ENCODE measurements at regions not wholly inside any gene's neighbourhood (a gene's known extent, or its start where the extent isn't known, plus 50 kb on each side); places are given as distances from the start of the nearest gene placed in this dataset.

DNA sequence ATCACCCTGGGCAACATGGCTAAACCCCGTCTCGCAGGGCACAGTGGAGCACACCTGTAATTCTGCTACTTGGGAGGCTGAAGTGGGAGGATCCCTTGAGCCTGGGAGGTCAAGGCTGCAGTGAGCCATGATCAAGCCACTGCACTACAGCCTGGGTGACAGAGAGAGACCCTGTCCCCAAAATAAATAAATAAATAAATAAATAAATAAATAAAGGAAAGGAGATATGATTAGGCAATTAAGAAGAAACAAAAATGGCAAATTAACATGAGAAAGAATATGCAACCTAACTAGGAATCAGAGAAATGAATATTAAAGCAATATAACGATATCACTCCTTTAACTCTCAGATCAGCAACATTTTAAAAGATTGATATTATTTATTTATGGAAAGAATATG is 92.3 kb downstream of the C1D start:
- no peak overlapping the region for H3K27ac ChIP-seq (ENCODE audit: low read depth, low read length)
- H3K9me3 ChIP-seq (ENCODE audit: control insufficient read depth, insufficient read depth, low read length), result no peaks in the 10 kb centered on the region
- H3K4me3 ChIP-seq (ENCODE audit: low read depth, low read length), result no peak overlapping the region
- no peaks in the 10 kb centered on the region for H3K4me1 ChIP-seq (ENCODE audit: control insufficient read depth, insufficient read depth, low read length)
- no peaks in the 10 kb centered on the region for H3K36me3 ChIP-seq (ENCODE audit: control insufficient read depth, insufficient read depth, low read length)
- no peak overlapping the region for H3K9ac ChIP-seq (ENCODE audit: low read depth, low read length)
- no peaks in the 10 kb centered on the region for H3K27me3 ChIP-seq (ENCODE audit: control insufficient read depth, insufficient read depth, low read length)

DNA sequence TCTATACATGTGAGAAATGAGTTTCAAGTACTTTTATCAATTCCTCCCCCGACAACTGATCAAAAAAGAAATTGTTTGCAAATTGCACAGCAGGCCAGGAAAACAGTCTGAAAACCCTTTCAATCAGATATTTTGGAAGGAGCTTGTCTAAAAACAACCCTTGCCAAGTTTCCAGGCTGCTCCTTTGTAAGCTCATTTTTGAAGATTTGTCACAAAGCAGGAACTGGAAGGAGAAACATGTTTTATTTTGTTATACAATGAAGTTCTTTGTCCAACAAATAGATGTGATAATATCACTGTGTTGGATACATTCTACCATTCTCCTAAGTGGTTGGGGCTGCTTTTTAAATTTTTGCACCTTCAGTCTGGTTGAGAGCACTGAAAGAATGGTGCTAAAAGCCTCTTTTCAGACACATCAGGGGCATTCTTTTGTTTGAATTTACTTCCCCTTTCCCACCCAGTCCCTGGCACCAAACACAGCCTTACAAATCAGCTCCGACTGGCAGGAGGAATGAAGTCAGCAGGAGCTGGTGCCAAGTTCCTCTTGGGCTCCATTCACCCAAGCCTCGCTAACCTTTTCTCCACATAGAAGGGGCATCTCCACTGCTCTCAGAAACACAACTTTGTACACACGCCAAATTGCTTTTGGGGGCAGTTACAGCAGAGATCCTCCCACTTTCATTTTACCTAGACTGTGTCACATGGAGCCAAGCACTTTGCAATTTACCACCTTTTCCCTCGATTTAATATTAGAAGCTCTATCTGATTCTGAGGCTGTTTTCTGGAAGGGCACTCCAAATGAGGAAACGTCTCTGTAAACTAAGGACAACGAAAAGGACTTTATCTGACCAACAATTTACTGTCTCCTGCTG is 88.0 kb downstream of the C1D start:
- Histone ChIP-seq H3K36me3 (ENCODE audit: control insufficient read depth, insufficient read depth, low read length) (no peaks in the 10 kb centered on the region), H3K9me3 (ENCODE audit: control insufficient read depth, insufficient read depth, low read length) (no peaks in the 10 kb centered on the region), H3K9ac (ENCODE audit: low read depth, low read length) (no peak overlapping the region), H3K27me3 (ENCODE audit: control insufficient read depth, insufficient read depth, low read length) (no peaks in the 10 kb centered on the region), H3K27ac (ENCODE audit: low read depth, low read length) (no peak overlapping the region), H3K4me3 (ENCODE audit: low read depth, low read length) (no peak overlapping the region), H3K4me1 (ENCODE audit: control insufficient read depth, insufficient read depth, low read length) (no peaks in the 10 kb centered on the region)

DNA sequence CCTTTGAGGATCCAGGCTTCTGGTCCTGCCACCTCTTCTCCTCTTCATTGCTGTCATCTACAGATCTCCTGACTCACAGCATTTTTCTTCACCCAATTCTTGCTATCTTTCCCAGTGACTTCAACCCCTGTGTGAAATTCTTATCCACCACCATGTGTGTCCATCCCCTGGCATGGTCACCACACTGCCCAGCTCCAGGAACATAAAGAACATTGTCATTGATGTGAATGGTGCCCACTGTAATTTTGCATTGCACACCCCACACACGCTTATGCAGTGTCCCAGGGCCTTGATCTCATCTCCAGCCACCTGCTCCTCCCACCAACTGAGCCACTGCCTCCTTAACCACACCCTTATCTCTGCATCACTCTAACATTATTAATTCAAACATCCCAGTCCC is 85.3 kb downstream of the C1D start:
- Histone ChIP-seq H3K36me3 (ENCODE audit: control insufficient read depth, insufficient read depth, low read length) (no peaks in the 10 kb centered on the region), H3K27me3 (ENCODE audit: control insufficient read depth, insufficient read depth, low read length) (no peaks in the 10 kb centered on the region), H3K4me1 (ENCODE audit: control insufficient read depth, insufficient read depth, low read length) (no peaks in the 10 kb centered on the region), H3K4me3 (ENCODE audit: low read depth, low read length) (no peak overlapping the region), H3K9me3 (ENCODE audit: control insufficient read depth, insufficient read depth, low read length) (peaks cover 14% of the 10 kb centered on the region), H3K9ac (ENCODE audit: low read depth, low read length) (no peak overlapping the region), H3K27ac (ENCODE audit: low read depth, low read length) (no peak overlapping the region)

DNA sequence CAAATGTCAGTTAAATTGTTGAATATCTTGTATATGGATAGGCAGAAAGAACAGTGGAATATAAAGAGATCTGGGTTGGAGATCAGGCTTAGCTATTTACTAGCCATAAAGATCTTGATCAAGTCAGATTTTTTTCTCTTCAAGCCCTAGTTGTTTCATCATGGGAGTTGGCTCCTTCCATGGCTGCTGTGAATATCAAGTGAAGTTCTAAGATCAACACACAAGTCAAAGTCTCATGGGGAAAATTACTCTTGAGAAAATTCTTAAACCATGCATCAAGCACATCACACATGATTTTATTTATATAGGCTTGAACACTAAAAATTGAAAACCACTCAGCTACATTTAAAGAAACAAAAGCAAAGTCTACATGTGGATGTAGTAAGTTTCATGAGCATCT is 79.8 kb downstream of the C1D start:
- no peak overlapping the region for H3K27ac ChIP-seq (ENCODE audit: low read depth, low read length)
- H3K36me3 ChIP-seq (ENCODE audit: control insufficient read depth, insufficient read depth, low read length), result no peaks in the 10 kb centered on the region
- no peak overlapping the region for H3K4me3 ChIP-seq (ENCODE audit: low read depth, low read length)
- no peaks in the 10 kb centered on the region for H3K4me1 ChIP-seq (ENCODE audit: control insufficient read depth, insufficient read depth, low read length)
- no peaks in the 10 kb centered on the region for H3K27me3 ChIP-seq (ENCODE audit: control insufficient read depth, insufficient read depth, low read length)
- peaks cover 14% of the 10 kb centered on the region for H3K9me3 ChIP-seq (ENCODE audit: control insufficient read depth, insufficient read depth, low read length)
- no peak overlapping the region for H3K9ac ChIP-seq (ENCODE audit: low read depth, low read length)

DNA sequence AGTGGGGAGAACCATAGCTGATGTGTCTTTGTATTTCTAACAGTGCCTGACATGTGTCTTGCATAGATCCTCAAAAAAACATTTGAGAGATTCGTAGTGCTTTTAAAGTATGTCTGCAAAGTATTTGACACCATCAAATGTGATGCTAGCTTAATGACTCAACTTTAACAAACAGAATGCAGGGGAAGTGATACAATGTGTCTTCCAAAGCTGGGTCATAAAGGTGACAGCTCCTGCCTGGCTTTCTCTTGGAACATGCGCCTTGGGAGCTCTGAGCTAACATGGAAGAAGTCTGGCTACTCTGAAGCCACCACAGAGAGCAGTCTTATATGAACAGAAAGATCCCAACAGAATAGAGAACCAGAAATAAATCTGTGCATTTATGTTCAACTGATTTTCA is 78.2 kb downstream of the C1D start:
- Histone ChIP-seq H3K27ac (ENCODE audit: low read depth, low read length) (no peak overlapping the region), H3K4me3 (ENCODE audit: low read depth, low read length) (no peak overlapping the region), H3K9me3 (ENCODE audit: control insufficient read depth, insufficient read depth, low read length) (peaks cover 14% of the 10 kb centered on the region), H3K4me1 (ENCODE audit: control insufficient read depth, insufficient read depth, low read length) (no peaks in the 10 kb centered on the region), H3K27me3 (ENCODE audit: control insufficient read depth, insufficient read depth, low read length) (no peaks in the 10 kb centered on the region), H3K9ac (ENCODE audit: low read depth, low read length) (no peak overlapping the region), H3K36me3 (ENCODE audit: control insufficient read depth, insufficient read depth, low read length) (no peaks in the 10 kb centered on the region)

DNA sequence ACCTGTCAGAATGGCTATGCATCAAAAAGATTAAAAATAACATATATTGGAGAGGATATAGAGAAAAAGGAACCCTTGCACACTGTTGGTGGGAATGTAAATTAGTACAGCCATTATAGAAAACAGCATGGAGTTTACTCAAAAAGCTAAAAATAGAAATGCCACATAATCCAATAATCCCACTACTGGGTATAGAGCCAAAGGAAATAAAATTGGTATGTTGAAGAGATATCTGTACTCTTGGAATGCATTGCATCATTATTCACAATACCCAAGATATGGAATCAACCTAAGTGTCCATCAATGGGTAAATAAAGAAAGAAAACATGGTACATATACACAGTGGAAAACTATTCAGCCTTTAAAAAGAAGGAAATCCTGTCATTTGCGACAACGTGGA is 77.2 kb downstream of the C1D start:
- Histone ChIP-seq H3K27ac (ENCODE audit: low read depth, low read length) (no peak overlapping the region), H3K9ac (ENCODE audit: low read depth, low read length) (no peak overlapping the region), H3K4me3 (ENCODE audit: low read depth, low read length) (no peak overlapping the region), H3K9me3 (ENCODE audit: control insufficient read depth, insufficient read depth, low read length) (peaks cover 9% of the 10 kb centered on the region), H3K27me3 (ENCODE audit: control insufficient read depth, insufficient read depth, low read length) (no peaks in the 10 kb centered on the region), H3K36me3 (ENCODE audit: control insufficient read depth, insufficient read depth, low read length) (no peaks in the 10 kb centered on the region), H3K4me1 (ENCODE audit: control insufficient read depth, insufficient read depth, low read length) (no peaks in the 10 kb centered on the region)

DNA sequence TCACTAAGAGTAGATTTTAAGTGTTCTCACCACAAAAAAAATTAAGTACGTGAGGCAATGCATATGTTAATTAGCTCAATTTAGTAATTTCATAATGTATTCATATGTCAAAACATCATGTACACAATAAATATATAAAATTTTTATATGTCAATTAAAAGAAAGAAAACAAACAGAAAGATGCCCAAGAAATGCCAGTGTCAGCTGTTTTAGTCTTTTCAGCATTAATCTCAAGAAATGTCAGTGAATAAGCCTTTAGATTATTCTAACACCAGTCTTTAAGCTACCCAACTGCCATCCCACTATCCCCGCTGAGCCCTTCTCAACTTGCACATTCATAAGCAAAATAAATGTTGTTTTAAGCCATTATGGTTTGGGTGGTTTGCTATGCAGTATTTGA is 76.5 kb downstream of the C1D start:
- H3K27ac ChIP-seq (ENCODE audit: low read depth, low read length), result no peak overlapping the region
- H3K27me3 ChIP-seq (ENCODE audit: control insufficient read depth, insufficient read depth, low read length), result no peaks in the 10 kb centered on the region
- H3K9ac ChIP-seq (ENCODE audit: low read depth, low read length), result no peak overlapping the region

More for the DNA sequence above, 76.5 kb downstream of the C1D start:
- Histone ChIP-seq H3K4me3 (ENCODE audit: low read depth, low read length) (no peak overlapping the region), H3K4me1 (ENCODE audit: control insufficient read depth, insufficient read depth, low read length) (no peaks in the 10 kb centered on the region), H3K36me3 (ENCODE audit: control insufficient read depth, insufficient read depth, low read length) (no peaks in the 10 kb centered on the region), H3K9me3 (ENCODE audit: control insufficient read depth, insufficient read depth, low read length) (peaks cover 3% of the 10 kb centered on the region)
